ENCODE measurements at regions not wholly inside any gene's neighbourhood (a gene's known extent, or its start where the extent isn't known, plus 50 kb on each side); places are given as distances from the start of the nearest gene placed in this dataset.

DNA sequence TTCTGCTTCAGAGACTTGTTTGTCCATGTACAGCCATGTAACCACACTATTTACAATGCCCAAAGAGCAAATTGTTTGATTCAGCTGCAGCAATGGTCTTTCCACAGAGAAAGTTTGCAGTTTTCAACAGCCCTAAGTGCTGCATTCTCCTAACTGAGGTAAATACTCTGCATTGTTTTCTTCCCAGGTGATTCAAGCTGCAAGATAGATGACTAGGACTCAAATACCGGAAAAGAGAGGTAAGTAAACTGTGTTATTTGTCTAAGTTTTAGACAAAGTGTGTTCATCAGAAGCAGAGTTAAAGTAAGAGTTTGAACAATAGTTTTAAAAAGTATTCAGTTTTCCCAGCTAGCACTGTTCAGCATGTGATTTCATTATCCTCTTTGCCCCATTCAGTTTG lies 1046.7 kb upstream of the C9orf72 start (continued):
- TF ChIP-seq, protein P1, sequence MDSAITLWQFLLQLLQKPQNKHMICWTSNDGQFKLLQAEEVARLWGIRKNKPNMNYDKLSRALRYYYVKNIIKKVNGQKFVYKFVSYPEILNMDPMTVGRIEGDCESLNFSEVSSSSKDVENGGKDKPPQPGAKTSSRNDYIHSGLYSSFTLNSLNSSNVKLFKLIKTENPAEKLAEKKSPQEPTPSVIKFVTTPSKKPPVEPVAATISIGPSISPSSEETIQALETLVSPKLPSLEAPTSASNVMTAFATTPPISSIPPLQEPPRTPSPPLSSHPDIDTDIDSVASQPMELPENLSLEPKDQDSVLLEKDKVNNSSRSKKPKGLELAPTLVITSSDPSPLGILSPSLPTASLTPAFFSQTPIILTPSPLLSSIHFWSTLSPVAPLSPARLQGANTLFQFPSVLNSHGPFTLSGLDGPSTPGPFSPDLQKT (IDR thresholded peaks at IDR 0.05; ENCODE audit: borderline replicate concordance, low read depth, low read length), result no peak
- TF ChIP-seq ZNF571 (tag by site-specific recombination; IDR thresholded peaks at IDR 0.05), result no peak
- no peak for TF ChIP-seq ZNF221 (tag by site-specific recombination; IDR thresholded peaks at IDR 0.05; ENCODE audit: borderline replicate concordance)
- TF ChIP-seq ZBTB48 (tag by site-specific recombination; IDR thresholded peaks at IDR 0.05), result no peak
- no peak for TF ChIP-seq ZNF623 (tag by site-specific recombination; IDR thresholded peaks at IDR 0.05)
- TF ChIP-seq, protein P2, sequence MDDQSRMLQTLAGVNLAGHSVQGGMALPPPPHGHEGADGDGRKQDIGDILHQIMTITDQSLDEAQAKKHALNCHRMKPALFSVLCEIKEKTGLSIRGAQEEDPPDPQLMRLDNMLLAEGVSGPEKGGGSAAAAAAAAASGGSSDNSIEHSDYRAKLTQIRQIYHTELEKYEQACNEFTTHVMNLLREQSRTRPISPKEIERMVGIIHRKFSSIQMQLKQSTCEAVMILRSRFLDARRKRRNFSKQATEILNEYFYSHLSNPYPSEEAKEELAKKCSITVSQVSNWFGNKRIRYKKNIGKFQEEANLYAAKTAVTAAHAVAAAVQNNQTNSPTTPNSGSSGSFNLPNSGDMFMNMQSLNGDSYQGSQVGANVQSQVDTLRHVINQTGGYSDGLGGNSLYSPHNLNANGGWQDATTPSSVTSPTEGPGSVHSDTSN (CRISPR knock-in tag; IDR thresholded peaks at IDR 0.05), result no peak
- no peak for TF ChIP-seq ZNF629 (tag by site-specific recombination; IDR thresholded peaks at IDR 0.05)

DNA sequence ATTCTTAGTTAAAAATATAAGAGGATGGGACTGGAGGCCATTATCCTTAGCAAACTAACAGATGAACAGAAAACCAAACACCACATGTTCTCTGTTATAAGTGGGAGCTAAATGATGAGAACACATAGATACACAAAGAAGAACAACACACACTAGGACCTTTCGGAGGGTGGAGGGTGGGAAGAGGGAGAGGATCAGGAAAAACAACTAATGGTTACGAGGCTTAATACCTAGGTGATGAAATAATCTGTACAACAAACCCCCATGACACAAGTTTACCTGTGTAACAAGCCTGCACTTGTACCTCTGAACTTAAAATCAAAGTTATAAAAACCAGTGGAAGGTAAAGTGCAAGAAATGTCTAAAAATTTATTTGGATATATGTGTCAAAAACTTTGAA lies 1047.4 kb upstream of the C9orf72 start:
- H3K4me3 ChIP-seq (ENCODE audit: low read depth, low read length), result no peak overlapping the region
- H3K4me1 ChIP-seq (ENCODE audit: control insufficient read depth, insufficient read depth, low read length), result no peaks in the 10 kb centered on the region
- ChIA-PET CTCF (no interaction called here), POLR2A (no interaction called here)
- H3K36me3 ChIP-seq (ENCODE audit: control insufficient read depth in 2 of 2, insufficient read depth in 1 of 2, low read length in 2 of 2), result no peaks in the 10 kb centered on the region
- no peak overlapping the region for H3K27ac ChIP-seq (ENCODE audit: extremely low read depth, low read depth, low read length)
- no peaks in the 10 kb centered on the region for H3K9me3 ChIP-seq (ENCODE audit: control insufficient read depth, insufficient read depth, low read depth, low read length)
- TF ChIP-seq ZNF623 (tag by site-specific recombination; IDR thresholded peaks at IDR 0.05) (no peak), ZBTB7A (tag by site-specific recombination; IDR thresholded peaks at IDR 0.05; ENCODE audit: low read depth) (no peak), ZSCAN16 (tag by site-specific recombination; IDR thresholded peaks at IDR 0.05) (no peak), TRIM28 (IDR thresholded peaks at IDR 0.05; ENCODE audit: borderline replicate concordance, low read length) (no peak), ZNF350 (tag by site-specific recombination; IDR thresholded peaks at IDR 0.05) (no peak), ZBTB20 (tag by site-specific recombination; IDR thresholded peaks at IDR 0.05) (no peak)
- TF ChIP-seq, protein P3, sequence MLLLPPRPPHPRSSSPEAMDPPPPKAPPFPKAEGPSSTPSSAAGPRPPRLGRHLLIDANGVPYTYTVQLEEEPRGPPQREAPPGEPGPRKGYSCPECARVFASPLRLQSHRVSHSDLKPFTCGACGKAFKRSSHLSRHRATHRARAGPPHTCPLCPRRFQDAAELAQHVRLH (tag by site-specific recombination; IDR thresholded peaks at IDR 0.05), result no peak
- TF ChIP-seq, protein P4, sequence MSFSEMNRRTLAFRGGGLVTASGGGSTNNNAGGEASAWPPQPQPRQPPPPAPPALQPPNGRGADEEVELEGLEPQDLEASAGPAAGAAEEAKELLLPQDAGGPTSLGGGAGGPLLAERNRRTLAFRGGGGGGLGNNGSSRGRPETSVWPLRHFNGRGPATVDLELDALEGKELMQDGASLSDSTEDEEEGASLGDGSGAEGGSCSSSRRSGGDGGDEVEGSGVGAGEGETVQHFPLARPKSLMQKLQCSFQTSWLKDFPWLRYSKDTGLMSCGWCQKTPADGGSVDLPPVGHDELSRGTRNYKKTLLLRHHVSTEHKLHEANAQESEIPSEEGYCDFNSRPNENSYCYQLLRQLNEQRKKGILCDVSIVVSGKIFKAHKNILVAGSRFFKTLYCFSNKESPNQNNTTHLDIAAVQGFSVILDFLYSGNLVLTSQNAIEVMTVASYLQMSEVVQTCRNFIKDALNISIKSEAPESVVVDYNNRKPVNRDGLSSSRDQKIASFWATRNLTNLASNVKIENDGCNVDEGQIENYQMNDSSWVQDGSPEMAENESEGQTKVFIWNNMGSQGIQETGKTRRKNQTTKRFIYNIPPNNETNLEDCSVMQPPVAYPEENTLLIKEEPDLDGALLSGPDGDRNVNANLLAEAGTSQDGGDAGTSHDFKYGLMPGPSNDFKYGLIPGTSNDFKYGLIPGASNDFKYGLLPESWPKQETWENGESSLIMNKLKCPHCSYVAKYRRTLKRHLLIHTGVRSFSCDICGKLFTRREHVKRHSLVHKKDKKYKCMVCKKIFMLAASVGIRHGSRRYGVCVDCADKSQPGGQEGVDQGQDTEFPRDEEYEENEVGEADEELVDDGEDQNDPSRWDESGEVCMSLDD (tag by site-specific recombination; IDR thresholded peaks at IDR 0.05), result no peak

DNA sequence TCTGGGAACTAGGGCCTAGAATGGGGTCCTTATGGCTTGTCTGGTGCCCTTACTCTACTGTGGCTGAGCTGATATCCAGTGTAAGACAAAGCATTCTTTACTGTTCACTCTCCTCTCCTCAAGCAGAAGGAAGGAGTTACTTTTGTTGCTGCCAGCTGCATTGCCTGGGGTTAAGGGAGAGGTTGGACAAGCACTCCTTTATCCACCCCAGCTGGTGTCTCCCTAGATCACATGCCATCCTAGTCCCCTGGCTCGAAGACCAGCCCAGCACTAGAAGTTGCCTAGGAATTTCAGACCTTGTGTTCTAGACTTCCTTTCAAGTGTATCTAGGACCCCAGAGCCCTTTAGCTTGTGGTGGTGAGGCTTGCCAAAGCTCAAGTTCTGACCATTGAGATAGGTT lies 1051.5 kb upstream of the C9orf72 start:
- POLR2A ChIA-PET, result no interaction called here
- H3K4me1 ChIP-seq (ENCODE audit: control insufficient read depth, insufficient read depth, low read length), result no peaks in the 10 kb centered on the region
- no peak overlapping the region for H3K27ac ChIP-seq (ENCODE audit: extremely low read depth, low read depth, low read length)
- no peaks in the 10 kb centered on the region for H3K36me3 ChIP-seq (ENCODE audit: control insufficient read depth in 2 of 2, insufficient read depth in 1 of 2, low read length in 2 of 2)
- CTCF ChIA-PET, result no interaction called here
- TF ChIP-seq ZNF138 (tag by site-specific recombination; IDR thresholded peaks at IDR 0.05; ENCODE audit: borderline replicate concordance), result no peak
- no peak for TF ChIP-seq ZNF23 (tag by site-specific recombination; IDR thresholded peaks at IDR 0.05; ENCODE audit: borderline replicate concordance)
- no peak for TF ChIP-seq ZNF610 (tag by site-specific recombination; IDR thresholded peaks at IDR 0.05; ENCODE audit: borderline replicate concordance)
- TF ChIP-seq, protein P5, sequence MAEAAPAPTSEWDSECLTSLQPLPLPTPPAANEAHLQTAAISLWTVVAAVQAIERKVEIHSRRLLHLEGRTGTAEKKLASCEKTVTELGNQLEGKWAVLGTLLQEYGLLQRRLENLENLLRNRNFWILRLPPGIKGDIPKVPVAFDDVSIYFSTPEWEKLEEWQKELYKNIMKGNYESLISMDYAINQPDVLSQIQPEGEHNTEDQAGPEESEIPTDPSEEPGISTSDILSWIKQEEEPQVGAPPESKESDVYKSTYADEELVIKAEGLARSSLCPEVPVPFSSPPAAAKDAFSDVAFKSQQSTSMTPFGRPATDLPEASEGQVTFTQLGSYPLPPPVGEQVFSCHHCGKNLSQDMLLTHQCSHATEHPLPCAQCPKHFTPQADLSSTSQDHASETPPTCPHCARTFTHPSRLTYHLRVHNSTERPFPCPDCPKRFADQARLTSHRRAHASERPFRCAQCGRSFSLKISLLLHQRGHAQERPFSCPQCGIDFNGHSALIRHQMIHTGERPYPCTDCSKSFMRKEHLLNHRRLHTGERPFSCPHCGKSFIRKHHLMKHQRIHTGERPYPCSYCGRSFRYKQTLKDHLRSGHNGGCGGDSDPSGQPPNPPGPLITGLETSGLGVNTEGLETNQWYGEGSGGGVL (tag by site-specific recombination; IDR thresholded peaks at IDR 0.05), result no peak
- TF ChIP-seq, protein P6, sequence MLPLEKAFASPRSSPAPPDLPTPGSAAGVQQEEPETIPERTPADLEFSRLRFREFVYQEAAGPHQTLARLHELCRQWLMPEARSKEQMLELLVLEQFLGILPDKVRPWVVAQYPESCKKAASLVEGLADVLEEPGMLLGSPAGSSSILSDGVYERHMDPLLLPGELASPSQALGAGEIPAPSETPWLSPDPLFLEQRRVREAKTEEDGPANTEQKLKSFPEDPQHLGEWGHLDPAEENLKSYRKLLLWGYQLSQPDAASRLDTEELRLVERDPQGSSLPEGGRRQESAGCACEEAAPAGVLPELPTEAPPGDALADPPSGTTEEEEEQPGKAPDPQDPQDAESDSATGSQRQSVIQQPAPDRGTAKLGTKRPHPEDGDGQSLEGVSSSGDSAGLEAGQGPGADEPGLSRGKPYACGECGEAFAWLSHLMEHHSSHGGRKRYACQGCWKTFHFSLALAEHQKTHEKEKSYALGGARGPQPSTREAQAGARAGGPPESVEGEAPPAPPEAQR (tag by site-specific recombination; IDR thresholded peaks at IDR 0.05), result no peak
- TF ChIP-seq SP7 (tag by site-specific recombination; IDR thresholded peaks at IDR 0.05), result no peak
- TF ChIP-seq ZNF549 (tag by site-specific recombination; IDR thresholded peaks at IDR 0.05), result no peak
- TF ChIP-seq ZNF561 (tag by site-specific recombination; IDR thresholded peaks at IDR 0.05; ENCODE audit: borderline replicate concordance), result no peak
- no peak for TF ChIP-seq ZNF16 (tag by site-specific recombination; IDR thresholded peaks at IDR 0.05; ENCODE audit: low read depth)
- no peak for TF ChIP-seq BCL11B (tag by site-specific recombination; IDR thresholded peaks at IDR 0.05; ENCODE audit: low read depth)
- H3K4me3 ChIP-seq (ENCODE audit: low read depth, low read length), result no peak overlapping the region
- no peaks in the 10 kb centered on the region for H3K9me3 ChIP-seq (ENCODE audit: control insufficient read depth, insufficient read depth, low read depth, low read length)

All from HEK293 (cell line).